GM18508 (cell line): ENCODE measurements at regions not wholly inside any gene's neighbourhood (a gene's known extent, or its start where the extent isn't known, plus 50 kb on each side); places are given as distances from the start of the nearest gene placed in this dataset.

Experiments
- ATAC-seq: cut with Tn5 transposase; IDR thresholded peaks from one replicate; pipeline ENCODE4 v1.9.1; 2021; ENCODE audit warnings: moderate number of reproducible peaks; ENCODE audit not compliant: insufficient read depth, unreplicated experiment

DNA sequence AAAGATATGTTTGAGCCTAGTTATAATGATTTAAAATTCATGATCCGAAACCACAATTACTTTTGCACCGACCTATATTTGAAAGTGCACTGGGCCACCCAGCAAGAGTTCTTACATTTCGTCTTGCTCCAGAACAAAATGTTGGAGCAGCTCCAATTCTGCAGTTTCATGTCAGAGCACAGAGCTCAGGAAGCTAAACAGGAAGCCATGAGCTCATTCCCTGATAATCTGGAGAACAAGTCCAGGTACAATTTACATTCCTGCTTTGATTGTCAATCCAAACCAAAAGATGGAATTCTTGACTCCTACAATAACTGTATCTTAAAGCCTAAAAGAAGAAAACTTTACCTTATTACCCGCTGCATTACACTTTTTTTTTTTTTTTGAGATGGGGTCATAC, 131.8 kb downstream of the KCTD12 start:
- ATAC-seq = no peak

DNA sequence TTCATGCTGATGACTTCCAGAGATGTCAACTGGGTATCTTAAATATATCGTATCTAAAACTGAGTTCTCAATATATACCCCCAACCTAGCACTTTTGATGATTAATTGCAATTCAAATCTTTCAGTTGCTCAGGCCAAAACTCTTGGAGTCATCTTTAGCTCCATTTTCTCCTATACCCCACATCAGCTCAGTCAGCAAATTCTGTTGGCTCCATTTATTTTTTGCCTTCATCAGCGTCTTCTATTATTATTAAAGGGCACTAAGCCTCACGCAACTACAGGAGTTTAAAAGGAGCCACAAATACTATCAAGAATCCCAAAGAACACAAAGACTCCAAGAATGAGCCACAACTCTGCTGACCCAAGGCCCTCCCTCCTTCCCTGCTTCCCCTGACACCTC, 134.9 kb downstream of the KCTD12 start:
- ATAC-seq = no peak

DNA sequence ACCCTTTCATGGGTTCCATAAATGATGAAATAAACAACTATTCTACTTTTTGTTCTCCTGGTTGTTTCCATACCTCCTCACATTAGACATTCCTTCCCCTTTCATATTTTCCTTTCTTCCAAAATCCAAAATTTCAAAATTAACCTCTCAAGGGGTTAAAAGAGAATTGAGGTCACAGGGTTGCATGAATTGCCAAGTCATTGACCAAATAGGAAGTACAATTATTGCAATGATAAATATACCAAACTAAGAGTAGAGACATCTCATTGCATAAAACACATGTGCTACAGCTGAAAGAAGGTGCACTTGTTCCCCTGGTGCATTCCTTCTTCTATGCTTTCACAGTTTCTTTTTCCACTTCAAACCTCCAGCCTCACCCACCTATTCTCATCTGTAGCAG, 136.1 kb downstream of the KCTD12 start:
- ATAC-seq = no peak

DNA sequence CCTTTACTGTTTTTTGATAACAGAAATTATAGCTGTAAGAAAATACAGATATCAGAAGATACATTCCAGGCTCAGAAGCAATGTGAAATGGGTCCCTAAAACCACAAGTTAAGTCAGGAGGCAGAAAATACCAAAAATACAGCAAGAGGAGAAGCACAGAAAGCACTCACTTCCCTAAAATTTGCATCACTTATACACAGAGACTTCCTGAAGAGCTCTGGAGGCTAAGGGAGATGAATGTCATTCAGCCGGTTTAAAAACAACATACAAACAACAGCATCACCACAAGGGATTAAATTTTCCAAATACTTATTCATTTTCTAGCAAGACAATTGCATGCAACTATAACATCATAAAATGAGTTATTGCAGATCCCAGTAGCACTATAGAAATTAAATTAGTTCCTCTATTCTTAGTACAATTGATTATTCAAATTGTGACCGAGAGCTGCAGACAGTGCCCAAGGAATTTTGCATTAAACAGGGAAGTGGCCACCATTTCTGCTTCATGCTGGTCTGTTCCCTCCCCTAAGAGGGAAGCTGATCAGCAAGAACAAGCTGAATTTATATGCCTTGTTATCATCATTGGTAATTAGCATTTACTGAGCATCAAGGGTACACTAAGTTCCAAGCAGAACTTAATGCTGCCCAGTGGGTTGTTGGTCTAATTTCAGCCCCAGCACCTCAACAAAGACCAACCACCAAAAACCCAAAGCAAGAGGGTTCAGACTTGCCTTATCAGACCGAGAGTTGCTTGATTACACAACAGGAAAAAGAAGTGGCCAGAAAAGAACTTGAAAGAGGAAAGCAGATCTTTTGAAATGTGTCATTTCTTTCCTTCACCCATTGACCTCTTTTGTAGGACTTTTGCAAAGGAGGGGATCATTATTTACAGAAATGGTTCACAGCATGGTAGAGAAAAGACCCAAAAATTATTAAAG, 140.7 kb downstream of the KCTD12 start:
- ATAC-seq = peak; percentile 77

DNA sequence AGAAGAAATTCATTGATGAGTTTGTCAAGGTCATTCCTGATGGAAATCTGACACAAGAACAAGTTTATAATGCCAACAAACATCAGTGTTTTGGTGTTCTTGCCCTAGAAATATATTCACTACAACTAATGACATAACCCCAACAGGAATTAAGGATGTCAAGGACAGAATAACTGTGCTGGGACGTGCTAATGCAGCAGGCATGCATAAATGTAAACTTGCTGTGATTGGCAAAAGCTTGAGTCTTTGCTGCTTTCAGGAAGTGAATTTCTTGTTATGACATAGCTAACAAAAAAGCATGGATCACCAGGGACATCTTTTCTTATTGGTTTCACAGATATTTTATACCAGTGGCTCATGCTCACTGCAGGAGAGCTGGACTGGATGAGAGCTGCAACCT, 144.6 kb downstream of the KCTD12 start:
- ATAC-seq = no peak

DNA sequence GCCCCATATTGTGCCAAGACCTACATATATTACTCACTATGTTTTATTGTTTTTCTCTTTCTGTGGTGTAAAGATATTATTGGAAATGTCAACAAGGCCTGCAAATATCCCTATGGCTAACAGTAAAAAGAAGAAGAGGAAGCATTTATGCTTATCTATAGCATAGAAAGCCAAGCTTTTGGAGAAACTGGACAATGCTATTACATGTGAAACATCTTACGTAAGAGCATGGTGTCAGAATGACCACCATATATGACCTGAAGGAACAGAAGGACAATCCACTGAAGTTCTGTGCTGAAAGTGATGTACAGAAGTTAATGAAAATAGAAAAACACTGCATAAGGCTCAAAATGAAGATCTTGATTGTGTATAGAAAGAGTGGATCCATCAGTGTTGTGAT, 145.2 kb downstream of the KCTD12 start:
- no peak for ATAC-seq

DNA sequence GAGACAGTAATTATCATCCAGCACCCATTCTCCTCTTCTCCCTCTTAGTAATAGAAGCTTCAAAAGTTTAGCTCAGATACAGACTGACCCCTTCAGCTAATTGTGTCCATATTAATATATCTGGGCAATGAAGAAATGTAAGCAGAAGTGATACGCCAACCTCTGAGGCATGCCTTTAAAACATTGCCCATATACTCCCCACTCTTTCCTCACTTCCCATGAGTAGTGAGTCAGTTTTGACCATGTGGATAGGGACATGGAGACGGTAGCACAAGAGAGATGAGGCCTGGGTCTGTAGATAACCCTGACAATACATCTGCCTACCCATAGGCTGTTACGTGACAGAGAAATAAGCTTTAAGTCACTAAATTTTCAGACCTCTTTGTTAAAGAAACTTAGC, 147.6 kb downstream of the KCTD12 start:
- ATAC-seq = no peak

DNA sequence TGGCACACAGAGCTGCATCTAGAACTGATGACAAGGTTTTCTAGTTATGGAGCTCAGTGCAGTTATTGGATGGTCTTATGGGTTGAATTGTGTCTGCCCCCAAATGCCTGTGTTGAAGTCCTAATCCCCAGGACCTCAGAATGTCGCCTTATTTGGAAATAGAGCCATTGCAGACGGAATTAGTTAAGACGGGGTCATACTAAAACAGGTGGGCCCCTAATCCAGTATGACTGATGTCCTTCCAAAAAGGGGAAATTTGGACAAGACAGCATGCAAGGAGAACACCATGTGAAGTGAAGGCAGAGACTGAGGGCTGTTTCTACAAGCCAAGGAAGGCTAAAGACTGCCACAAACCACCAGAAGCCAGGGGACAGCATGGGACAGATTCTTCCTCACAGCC, 148.7 kb downstream of the KCTD12 start:
- no peak for ATAC-seq

DNA sequence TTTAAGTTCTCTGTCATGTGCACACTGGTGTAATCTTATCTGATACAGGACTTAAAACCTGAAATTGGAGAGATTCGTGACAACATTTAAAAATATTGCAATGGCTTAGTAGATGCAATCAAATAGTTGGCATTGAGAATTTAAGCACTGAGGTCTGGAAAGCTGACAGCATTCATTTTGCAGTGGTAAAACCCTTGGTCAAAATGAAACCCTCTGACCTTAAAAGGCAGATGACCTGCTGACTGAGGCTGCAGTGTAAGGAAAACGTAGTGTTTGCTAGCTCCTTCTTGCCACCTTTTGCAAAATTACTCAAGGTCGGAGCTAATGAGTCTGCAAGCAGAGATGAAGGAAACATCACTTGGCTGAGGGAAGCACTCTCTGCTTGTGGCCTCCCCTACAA, 150.6 kb downstream of the KCTD12 start:
- no peak for ATAC-seq

DNA sequence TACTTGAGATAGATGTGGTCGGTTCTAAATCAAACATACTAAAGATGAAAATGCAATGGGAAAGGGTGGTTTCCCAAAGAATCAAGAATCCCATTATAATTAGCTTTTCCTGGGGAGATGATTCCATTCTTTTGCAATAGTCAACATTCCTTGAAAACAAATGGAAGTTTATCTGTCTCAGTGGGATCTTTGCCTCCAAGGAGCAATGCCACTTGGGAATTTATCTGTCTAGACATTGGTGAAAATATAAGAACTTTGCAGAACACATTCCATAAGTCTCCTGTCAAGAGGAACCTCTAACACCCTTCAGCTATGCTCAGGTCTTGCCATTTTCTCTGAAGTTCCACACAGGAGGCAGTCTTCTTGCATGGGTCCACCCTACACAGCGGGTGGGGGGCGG, 152.5 kb downstream of the KCTD12 start:
- ATAC-seq = no peak

DNA sequence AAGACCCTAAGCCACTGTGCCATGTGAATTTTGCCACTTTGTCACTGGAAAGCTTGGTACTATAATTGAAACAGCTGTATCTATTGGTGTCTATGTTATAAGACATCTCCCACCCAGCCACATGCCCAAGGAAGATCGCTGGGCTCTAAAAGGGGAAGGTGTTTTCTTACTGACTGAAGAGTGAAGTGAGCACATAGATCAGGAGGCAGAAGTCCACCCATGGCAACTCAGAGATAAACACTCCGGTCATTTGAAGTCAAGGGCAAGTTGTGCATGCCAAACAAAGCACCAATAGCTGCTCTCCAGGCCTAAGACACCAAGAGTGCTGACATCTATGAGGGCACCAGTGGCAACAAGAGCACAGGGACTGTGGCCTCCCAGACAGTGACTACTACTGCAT, 153.8 kb downstream of the KCTD12 start:
- ATAC-seq = no peak

DNA sequence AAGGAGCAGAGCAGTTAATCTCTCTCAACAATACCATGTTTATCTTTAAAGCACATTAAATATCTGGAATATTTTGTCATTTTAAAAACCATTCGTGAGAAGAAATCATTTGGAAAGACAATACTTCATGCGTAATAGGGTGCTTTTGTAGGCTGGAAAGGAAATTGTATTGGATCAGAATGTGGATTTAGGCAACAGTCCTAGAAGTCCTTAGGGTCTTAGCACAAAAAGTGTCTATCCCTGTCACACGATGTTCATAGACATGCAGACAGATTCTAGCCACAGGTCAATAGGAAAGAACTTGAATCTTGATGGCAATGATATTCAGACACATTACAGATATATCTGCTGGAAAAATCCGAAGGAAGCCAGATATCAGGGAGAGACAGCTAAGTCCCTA, 156.0 kb downstream of the KCTD12 start:
- ATAC-seq = no peak

DNA sequence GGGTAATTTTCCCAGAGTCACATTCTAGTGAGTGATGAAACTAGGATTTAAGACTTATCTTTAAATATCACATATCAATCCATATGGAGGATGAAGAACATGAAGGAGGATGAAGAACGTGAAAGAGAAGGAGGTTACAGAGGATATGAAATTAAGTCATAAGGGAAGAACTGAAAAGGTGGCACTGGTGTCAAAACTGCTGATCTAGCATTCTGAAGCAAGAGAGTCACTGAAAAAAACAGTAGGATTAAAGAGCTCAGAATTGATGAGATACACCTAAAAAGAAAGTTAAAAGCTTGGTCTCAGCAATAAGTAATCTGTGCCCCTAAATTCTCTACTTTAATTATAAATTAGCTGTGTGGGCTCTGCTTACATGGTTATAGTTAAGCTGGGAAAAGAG, 156.5 kb downstream of the KCTD12 start:
- ATAC-seq = no peak

DNA sequence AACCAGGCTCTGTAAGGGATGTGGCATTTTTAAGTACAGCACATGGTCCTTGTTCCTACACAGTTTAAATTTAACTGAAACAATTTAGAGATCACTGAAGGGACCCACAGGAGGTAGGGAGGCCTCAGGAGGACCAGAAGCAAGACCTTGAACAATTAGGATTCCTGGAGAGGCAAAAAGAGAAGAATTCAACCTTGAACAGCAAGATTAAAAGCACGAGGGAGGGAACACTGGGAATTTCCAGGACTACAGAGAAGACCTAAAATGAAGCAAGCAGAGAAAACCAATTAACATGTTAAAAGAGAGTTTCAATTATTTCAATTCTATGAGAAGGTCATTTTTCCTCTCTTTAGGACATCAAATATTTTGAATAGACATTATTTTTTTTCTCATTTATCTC, 160.3 kb downstream of the KCTD12 start:
- no peak for ATAC-seq

DNA sequence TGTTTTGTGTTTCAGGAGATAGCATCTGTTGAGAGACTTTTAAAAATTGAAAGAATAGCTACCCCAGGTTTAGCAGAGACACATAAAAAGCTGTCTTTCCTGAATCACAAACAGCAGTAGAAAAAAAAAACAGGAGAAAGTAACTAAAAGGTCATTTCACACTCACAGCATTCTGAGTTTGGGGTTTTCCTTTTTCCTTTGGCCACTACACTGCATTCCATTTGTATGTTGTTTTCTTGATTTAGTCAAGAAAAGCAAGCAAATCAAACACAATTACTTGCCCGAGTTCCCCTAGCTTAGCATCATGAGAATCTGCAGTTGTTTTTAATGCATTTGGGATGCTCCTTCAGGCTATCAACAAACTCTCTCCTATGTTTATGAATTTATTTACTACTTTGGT, 161.0 kb downstream of the KCTD12 start:
- no peak for ATAC-seq

DNA sequence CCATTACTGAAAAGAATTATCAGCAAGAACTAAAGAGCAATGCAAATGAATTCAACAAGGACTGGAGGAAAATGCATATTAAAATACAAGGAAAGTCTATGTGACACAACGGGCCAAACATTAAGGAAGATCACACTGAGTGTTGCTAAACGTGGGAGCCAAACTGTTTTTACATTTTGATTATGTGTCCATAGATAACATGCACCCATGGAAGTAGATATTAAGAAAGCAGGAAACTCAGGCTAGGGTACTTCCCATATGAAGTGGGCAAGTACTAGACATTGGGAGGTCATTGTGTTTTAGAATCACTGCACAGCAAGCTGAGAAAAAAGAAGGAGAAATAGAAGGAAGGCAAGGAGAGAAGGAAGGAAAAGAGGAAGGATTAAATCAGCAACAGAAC, 161.8 kb downstream of the KCTD12 start:
- no peak for ATAC-seq

DNA sequence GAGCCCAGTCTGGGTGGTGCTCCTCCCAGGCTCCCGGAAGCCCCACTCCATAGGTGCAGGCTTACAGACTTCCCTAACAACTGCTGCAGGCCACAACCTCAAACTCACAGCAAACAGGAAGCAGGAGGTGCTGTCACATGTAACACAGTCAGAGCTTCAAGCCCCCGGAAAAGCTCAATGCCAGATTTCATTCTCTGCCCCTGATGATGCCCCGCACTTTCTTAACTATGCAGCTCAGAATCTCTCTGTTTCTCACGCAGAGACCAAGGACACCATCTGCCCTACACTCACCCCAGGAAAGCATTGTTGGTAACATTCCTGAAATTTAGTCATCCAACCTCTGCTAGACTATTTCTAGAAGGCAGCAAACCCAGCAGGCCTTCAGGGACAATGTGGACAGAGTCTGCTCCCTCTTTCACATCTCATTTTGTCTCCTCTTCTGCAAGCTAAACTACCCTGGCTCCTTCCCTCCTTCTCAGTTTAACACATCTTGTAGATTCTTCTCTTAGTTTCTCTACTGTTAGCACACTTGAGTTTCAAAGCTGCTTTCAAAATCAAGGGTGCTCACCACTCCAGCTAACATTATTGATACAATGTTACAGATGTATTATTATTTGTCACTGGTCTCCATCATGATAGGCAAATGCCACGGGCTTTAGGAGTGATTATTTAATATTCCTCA, 162.5 kb downstream of the KCTD12 start:
- ATAC-seq = no peak

DNA sequence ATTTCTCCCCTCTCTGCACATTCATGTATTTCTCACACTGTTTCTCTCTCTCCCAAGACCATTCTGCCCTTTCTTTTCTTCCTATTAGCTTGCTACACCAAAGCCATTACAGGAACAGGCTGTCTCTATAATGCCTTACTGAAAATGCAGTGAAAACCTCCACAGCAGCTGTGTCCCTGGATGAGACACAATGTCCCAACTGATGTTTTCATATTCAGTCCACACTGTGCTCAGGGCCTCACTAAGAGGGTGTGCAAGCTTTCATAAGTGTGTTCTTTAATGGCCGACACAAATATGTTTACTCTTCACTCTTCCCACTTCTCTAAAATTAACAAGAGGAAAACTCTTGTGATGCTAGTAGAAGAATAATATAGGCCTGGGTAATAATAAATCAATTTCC, 163.4 kb downstream of the KCTD12 start:
- ATAC-seq = no peak

DNA sequence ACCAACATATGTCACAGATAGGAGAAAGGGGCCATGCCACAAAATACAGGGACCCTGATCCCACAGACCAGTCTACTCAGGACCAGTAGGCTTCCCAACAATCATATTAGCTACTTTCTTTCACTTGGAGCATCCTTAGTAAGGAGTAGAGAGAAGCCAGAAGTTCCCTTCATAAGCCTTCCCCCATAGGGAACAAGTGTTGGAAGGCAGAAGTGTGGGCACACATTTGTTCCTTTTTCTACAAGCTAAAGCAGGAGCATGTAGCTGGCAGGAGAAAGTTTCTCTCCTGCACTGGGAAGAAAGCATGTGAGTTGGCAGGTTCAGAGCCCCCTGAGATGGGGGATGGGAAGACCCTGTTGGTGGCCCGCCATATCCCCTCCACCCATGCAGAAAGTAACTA, 165.4 kb downstream of the KCTD12 start:
- ATAC-seq = no peak

DNA sequence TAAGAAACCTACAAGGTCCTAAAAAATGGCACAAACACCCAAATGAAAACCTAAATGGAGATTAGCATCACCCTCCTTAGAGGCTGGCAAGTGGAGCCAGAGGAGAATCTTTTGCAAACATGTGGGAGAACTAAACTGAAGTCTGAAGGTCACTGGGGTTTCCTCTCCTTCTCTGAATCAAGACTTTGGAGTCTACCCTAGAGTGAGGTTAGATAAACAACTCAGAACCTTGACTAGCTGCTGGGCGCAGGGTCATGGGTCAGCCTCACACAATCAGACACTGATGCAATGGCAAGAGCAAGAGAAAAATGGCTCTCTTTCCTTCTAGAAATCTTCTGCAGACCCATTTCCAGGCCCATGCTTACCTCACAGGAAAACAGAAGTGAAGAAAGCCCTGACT, 165.8 kb downstream of the KCTD12 start:
- no peak for ATAC-seq

DNA sequence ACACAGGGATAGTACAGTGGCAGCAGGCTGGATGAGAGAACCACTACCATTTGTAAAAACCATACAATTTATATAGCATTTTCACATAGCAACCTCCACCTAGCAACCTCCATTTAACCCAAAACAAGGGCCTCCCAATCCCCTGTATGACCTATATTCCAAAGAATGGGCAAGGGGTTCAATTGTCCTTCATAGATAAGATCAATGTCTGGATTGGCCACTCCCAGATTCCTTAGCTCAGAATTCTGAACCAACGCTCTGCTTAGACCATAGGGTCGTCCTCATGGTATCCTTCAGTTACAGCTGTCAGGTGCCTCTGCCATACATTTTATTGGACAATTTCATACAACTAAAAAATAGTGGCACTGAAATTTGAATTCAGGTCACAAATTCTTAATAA, 166.2 kb downstream of the KCTD12 start:
- no peak for ATAC-seq

DNA sequence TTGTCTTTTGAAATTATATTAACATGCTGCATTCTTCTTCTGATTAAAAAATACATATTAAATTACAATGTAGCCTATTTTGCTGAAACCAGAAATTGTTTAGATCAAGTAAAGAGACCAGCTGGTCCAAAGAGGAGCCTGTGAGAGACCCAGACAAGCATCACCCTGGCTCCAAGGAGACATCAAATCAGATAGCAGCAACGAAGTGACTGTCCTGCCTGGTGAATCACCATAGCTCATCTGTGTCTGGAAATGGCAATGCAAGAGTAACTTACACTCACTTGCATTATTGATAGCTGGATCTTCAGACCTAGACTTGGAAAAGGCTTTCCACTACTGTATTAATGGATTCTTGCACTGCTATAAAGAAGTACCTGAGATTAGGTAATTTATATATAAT, 169.1 kb downstream of the KCTD12 start:
- no peak for ATAC-seq
